ENCODE measurements at regions not wholly inside any gene's neighbourhood (a gene's known extent, or its start where the extent isn't known, plus 50 kb on each side); places are given as distances from the start of the nearest gene placed in this dataset.
"Not testable (repeated sequence)": the region's sequence is repeated elsewhere in the genome, so short reads cannot be mapped to it uniquely, and the experiment has no call there.

DNA sequence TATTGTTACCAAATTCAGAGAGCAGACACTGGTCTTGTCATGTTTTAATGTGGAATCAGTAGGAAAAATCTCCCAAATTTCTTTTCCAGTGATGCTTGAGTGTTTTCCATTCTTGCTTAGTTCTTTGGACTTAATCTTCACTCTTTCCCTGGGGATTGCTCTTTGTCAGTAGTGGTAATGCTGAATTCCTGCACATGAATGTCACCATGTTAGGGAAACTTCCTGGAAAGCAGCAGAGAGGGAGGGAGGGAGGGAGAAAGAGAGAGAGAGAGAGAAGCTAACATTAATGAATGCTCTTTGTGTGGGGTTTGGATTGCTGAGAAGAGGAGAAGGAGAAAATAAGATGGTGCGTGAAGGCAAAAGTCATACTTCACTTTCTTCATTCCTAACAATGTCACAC is 295.3 kb upstream of the COBL start:
- no peak for DNase-seq (ENCODE audit: low spot score)

DNA sequence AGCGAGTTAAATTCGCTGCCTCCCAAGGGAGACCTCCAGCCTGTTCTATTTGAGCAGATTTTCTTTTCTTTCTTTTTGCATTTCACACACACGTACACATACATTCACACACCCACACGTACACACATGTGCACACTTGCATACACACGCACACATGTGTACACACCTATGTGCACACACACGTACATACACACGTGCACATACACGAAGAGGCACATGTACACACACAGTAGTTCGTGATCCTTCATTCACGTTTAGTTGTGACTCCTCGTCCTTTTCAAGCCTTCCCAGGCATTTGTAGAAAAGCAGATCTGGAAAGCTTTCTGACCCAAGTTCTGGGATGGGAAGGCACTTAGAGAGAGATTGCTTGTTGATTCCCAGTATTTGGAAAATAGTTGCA is 290.8 kb upstream of the COBL start:
- DNase-seq (ENCODE audit: low spot score), result no peak

DNA sequence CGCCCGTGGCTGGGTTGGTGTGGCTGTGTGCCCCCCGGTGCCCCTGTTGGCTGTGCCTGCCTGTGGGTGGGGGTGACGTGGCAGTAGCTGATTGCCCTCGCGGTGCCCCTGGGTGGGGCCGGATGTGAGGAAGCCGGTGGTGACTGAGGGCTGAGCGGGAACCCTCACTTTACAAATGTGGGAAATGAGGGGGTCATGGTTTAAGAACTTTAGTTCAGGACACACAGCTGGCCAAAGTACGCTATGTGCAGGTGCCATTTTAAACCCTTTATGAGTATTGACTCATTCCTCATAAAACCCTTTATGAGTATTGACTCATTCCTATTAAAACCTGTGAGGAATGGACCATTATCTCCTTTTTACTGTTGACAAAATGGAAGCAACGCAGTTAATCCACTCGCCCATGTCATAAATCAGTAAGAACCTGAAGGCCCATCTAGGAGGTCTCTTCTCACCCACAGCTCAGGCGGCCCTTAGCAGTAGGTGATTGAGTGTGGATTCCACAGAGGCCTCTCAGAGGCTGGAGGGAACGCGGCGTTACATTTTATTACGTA is 290.1 kb upstream of the COBL start:
- DNase-seq (ENCODE audit: low spot score), result no peak

DNA sequence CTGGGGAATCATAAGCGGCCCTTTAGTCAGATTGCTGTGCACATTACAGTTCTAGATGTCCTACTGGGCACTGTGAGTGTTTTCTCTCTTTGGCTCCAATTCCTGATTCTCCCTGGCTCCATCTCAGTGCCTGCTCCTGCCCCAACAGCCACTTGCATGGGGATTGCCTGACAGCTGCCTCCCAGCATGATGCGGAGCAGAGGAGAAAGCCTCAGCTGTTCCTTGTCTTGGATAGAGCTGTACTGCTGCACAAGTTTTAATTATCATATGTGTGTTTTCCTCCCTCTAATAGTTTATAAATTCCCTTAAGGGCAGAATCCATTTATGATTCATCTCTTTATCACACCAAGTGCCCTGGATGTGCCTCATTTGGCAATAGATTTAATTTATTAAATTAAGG is 285.8 kb upstream of the COBL start:
- no peak for DNase-seq (ENCODE audit: low spot score)

DNA sequence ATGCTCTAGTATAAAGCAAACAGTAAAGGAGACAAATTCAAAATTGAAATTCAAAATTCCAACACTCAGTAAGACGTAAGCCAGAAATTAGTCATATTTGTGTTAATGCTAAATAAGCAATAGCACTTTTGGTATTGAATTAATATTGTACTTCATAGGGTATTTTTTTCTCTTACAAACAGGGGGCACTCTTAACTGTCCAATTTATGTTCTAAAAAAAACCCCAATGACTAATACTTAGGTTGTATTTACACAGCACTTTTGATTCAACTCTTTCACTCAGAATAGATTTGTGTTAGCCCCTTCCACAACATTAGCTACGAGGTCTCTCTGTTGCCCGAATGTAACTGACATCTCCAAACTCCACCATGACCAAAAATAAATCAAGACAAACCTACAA is 284.9 kb upstream of the COBL start:
- DNase-seq (ENCODE audit: low spot score), result no peak

DNA sequence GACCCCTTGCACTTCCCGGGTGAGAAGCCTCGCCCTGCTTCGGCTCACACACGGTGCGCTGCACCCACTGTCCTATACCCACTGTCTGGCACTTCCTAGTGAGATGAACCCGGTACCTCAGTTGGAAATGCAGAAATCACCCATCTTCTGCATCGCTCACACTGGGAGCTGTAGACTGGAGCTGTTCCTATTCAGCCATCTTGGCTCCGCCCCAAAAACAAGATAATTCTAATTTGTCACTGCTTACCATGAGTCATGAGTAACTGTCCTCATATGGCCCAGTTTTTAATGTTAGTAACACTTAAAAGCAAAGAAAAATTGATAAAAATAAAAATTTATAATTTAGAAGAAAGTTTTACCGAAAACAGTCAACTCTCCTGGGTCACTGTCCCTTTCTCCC is 283.3 kb upstream of the COBL start:
- DNase-seq (ENCODE audit: low spot score), result not testable (repeated sequence)

DNA sequence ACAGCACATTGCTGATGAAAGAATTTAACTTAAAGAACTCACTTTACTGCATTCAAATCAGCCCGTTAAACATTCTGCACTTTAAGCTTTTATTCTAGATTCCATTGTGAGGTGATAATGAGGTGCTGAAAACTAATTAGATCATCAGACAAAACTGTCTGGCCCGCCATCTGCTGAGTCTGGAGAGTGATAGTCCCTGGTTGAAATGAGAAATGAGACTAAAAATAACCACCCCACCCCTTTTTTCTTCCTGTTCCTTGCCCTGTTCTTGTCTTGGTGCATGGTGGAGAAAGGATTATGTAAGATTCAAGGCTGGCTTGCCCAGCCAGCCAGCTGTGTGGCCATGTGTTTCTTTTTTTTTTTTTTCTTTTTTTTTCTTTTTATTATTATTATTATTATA is 277.0 kb upstream of the COBL start:
- DNase-seq (ENCODE audit: low spot score), result no peak

DNA sequence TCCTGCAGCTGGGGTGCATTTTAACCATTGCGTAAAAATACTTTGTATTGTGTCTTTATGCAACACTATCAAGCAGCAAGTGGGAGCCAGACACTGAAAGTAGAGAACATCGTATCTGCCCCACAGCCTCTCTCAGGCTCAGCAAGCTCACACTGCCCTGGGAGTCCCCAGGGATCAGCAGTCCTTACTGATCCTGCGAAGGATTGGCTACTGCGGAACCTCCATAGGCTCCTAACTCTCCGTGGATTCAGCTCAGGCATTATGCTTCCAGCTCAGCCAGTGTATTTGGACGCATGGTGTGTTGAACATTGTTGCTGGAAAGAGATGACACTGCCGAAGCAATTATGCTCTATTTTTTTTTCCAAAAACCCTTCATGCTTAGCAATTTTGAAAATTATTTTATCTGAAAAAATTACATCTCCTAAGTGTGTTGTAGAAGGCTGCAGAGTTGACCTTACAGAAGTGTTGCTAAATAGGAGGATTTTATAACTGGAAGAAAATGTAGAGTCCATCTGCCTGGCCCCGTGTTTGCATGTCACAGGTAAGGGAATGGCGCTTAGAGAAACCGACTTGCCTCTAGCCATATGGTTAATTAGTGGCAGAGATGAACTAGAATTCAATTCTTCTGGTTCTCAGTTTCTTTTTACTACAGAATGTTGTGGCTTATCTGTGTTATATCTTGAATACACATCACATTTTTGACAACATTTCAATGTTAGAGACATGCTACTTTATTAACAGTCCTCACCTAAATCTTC is 276.4 kb upstream of the COBL start:
- DNase-seq (ENCODE audit: low spot score), result no peak

DNA sequence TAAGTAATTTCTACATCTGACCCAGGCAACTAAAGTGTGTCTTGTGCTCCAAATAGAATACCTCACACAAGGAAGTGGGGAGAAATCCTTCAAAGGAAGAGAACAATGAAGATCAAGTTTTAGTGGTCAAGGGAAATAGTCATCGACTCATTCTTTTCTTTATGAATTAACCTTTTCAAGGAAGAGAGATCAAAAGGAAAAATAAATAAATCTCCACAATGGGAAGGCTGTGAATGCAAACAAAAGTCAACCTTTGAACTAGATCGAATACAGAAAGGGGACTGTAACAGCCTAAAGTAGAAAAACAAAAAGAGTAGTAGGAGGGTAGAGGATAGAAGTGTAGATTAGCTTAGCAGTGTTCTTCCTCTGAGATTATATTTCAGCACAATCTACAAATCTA is 274.6 kb upstream of the COBL start:
- DNase-seq (ENCODE audit: low spot score), result no peak

DNA sequence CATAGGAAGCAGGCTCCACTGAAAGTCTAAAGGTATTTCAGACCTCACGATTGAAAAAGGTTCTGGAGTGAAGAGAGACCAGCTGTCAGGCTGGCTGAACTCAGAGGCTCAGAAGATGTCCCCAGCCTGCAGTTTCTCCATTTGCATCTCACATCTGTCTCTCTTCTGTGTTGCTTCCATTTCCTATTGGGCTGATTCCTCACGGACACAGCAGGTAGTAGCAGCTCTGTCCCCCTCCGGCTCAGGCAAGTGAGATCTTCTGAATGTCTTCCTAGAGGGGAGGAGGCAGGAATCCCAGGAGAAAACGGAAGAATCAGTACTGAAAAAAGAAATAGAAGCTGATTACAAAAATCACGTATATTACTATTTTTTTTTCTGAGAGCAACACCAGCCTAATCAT is 274.1 kb upstream of the COBL start:
- no peak for DNase-seq (ENCODE audit: low spot score)

DNA sequence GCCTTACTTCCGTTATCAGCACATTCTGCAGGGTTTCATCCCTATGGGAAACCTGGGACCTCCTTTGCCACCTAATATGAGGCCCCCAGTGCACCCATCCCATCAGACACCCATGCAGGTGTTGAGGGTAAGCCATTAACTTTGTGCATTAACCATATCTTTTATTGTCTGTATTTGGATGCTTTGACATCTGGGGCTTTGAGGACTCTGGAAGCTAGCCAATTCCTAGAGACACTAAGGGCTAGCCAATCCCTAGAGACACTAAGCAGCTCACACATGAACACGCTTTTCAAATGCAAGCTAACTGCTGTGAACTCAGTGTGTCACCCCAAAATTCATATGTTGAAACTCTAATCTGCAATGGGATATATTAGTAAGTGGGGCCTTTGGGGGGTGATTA is 272.5 kb upstream of the COBL start:
- DNase-seq (ENCODE audit: low spot score), result no peak

DNA sequence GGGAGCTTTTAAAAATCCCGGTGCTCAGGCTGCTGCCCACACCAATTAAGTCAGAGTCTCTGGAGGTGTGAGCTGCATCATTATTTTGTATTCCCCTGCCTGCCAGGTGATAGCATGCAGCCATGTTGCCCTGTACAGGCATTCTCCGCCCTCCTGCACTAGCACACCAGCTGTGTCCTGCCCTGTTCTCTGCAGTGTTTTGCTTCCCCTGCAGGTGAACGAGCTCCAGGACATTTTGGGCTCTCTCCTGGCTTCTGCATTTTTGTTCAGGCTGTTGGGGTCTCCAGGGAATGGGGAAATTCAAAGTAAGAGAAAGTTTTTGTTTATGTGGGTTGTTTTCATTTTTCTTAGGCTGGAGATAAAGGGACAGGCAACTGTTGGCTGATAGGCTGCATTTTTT is 271.0 kb upstream of the COBL start:
- no peak for DNase-seq (ENCODE audit: low spot score)

DNA sequence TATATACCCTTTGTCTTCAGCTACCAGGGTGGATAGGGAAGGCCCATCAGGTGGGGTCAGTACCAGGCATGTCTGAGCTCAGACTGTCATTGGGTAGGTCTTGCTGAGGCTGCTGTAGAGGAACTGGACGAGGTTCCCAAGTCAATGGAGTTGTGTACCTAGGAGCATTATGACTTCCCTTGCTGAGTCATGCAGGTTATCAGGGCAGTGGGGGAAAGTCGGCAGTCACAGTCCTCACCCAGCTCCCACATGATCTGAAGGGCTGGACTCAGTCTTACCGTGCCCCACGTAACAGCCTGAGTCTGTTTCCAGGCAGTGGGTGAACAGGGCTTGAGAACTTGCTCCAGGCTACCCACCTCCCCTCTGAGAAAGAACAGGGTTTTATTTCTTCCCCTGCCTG is 260.8 kb upstream of the COBL start:
- DNase-seq (ENCODE audit: low spot score), result no peak

DNA sequence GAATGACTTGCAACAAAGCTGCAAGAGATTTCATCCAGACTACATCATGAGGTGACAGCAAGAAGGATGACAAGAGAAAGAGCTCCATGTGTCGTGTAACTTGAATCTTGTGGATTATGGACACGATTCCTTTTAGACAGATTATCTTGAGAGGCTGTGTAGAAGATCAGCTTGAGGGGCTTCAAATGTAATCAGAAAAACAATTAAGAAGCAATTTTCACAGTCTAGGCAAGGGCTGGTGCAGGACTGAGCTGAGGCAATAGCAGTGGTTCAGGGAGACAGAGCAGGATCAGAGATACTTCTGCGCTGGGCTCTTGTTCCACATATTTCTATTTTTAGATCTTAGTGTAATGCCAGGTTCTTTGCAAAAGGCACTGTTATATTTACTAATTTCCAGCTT is 253.0 kb upstream of the COBL start:
- no peak for DNase-seq (ENCODE audit: low spot score)

DNA sequence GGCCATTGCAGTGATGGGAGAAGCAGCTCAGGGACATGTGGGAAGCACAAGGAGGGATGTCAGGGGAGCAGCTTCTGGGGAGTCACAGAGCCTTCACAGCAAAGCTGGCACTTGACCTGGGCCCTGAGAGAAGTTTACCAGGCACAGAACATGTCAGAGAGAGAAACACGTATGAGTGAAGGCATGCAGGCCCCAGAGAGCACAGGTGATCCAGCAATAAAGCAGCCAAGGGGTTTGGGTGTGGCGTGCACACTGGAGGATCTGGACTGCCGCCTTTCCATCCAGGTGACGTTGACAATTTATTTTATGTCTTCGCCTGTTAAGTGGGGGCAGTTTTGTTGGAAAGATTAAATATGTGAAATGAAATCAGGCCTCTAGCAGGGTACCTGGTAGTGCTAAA is 252.6 kb upstream of the COBL start:
- DNase-seq (ENCODE audit: low spot score), result no peak

DNA sequence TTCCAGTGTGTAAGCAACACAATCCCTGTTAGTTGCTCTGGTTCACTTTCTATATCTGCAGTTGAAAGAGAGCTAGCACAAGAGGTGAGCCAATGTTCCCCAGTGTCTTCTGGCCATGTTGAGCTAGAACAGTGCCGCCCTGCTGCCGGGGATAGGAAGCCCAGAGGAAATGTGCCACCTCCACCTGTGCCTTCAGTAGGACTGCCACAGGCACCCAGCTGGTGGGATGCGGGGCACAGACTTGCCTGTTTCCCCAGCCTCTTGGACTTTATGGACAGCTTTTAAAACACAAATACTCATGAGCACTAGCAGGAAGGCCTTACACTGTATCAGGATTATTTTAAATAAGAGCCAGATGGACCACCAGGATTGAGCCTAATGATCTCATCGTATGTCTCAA is 234.5 kb upstream of the COBL start:
- no peak for DNase-seq (ENCODE audit: low spot score)

DNA sequence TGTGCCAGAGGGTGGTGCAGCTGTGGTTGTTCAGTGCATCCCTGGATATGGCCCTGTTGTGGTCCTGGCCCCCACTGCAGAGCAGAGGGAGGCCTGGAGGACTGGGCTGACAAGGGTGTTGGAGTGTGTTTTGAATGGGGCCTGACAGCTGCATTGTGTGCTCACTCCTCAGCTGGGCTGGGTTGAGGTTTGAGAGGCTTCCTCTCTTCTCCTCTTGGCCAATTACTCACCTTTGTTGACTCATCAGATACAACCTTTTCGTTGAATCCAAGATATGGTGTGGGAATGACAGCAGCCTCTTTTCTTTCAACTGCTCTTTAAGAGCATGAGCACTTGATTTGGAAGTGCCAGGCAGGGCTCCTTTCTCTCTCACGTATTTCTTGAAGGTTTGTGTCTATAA is 228.5 kb upstream of the COBL start:
- no peak for DNase-seq (ENCODE audit: low spot score)

DNA sequence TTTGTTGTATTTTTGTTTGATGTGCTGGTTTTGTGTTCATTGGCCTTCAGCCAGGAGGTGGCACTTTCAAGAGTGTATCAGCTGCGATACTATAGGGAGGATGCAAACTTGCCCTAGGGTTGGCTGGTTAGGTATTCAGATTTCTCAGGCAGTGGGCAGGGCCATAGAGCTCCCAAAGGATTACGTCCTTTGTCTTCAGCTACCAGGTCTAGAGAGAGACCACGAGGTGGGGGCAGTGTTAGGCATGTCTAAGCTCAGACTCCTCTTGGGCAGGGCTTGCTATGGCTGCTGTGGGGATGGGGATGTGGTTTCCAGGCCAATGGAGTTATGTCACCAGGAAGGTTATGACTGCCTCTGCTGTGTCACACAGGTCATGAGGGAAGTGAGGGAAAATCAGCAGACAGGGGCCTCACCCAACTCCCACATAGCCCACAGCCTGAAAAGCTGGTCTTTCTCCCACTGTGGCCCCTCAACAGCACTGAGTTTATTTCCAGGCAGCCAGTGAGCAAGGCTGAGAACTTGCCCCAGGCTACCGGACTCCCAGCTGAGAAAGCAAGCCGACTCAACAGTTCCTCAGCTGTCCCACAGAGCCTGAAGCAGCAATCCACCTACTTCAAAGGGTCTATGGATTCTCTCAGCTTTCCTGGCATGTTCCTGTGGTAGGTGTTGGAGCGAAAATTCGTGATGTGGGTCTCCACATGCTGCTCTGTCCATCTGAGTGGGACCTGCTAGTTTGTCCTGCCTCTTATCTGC is 227.4 kb upstream of the COBL start:
- DNase-seq (ENCODE audit: low spot score), result no peak

DNA sequence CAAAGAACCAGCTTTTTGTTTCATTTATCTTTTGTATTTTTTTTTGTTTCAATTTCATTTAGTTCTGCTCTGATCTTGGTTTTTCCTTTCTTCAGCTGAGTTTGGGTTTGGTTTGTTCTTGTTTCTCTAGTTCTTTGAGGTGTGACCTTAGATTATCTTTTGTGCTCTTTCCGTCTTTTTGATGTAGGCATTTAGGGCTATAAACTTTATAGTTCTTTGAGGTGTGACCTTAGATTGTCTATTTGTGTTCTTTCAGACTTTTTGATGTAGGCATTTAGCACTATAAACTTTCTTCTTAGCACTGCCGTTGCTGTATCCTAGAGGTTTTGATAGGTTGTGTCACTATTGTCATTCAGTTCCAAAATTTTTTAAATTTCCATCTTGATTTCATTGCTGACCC is 224.3 kb upstream of the COBL start:
- not testable (repeated sequence) for DNase-seq (ENCODE audit: low spot score)

DNA sequence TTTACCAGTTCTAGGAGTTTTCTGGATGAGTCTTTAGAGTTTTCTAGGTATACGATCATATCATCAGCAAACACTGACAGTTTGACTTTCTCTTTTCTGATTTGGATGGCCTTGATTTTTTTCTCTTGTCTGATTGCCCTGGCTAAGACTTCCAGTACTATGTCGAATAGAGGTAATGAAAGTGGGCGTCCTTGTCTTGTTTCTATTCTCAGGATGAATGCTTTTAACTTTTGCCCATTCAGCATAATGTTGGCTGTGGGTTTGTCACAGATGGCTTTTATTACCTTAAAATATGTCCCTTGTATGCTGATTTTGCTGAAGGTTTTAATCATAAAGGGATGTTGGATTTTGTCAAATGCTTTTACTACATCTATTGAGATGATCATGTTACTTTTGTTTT is 223.2 kb upstream of the COBL start:
- DNase-seq (ENCODE audit: low spot score), result no peak

DNA sequence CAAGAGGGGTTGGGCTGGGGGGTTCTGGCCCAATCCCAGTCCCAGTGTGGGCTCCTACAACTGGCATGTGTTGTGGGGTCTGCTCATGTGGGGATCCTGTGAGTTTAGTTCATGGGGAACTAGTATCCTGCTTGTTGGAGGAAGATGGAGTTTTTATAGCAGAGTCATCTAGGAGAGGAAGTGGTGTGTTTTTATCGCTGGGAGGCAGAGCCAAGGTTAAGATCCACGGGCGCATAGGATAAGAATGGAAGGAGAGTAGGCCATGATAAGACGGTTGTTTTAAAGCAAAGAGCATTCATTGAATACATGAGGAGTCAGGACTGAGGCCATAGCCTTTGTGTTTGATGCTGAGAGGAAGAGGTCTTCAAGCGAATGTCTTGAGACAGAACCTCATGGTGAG is 211.6 kb upstream of the COBL start:
- DNase-seq (ENCODE audit: low spot score), result no peak

DNA sequence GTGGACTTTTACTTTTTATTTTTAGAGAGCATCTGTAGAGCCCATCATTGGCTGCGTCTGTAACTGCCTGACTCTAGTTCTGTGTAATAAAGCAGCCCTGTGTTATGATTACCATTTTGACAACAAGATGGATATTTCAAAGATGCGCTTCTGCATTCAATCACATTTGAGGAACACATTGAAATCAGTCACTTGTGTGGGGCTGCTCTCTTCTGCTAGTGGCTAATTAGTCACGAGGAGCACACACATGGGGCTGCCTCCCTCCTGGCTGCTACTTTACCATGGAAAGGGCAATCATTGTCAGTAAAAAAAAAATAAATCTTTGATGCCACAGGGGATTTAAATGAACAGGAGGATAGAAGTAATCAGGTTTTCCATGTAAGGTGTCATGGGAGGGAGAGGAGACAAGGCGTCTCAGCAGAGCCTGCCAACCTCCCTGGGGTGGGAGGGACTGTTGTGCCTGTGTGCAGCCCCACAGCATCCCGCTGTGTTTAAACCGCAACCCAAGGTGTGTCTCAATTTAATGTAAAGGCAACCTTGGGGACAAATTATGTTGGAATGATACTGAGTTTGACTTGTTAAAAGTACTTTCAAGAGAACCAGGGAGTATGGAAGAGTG is 205.2 kb upstream of the COBL start:
- no peak for DNase-seq (ENCODE audit: low spot score)

DNA sequence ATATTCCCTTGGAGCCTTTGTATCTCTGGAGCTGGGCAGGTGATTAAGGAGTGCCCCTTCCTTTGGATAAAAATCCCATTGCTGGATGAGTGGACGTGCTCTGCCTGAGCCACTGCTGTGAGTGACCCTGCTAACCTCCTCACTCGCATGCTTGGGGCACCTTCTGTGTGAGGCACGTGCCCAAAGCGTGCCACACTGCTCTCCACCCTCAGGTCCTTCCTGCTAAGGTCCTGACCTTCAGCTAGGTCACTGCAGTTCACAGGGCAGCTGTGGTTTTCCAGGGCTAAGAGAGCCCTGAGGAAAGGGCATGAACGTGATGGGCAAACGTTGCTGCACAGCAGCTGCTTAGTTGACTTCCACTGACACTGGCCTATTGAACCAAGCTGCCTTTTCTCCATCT is 204.4 kb upstream of the COBL start:
- DNase-seq (ENCODE audit: low spot score), result no peak
